Astrocyte of the cerebellum (primary cell): ENCODE measurements at regions not wholly inside any gene's neighbourhood (a gene's known extent, or its start where the extent isn't known, plus 50 kb on each side); places are given as distances from the start of the nearest gene placed in this dataset.
A peak's percentile ranks its signal among the peaks of the same experiment; 100 is the strongest.

Source experiments
- DNase-seq: peaks from one replicate; pipeline ENCODE4 v3.0.0-alpha.2; 2011; ENCODE audit warnings: low read depth
- H3K4me3 ChIP-seq: 2 replicates; pipeline ENCODE4 v1.5.1; 2011; ENCODE audit warnings: mild to moderate bottlenecking, low read depth, low read length, moderate library complexity
- in situ Hi-C: cut with HindIII; loops from 2 replicates; pipeline ENCODE4 v1.10.0; 2017; ENCODE audit warnings: low sequenced_read_pairs
- TF ChIP-seq, protein P1 (sequence below): IDR thresholded peaks from 2 replicates; pipeline ENCODE4 v1.5.1; 2012; ENCODE audit warnings: low read length, low read depth, moderate library complexity, mild to moderate bottlenecking; ENCODE audit errors: missing control alignments

DNA sequence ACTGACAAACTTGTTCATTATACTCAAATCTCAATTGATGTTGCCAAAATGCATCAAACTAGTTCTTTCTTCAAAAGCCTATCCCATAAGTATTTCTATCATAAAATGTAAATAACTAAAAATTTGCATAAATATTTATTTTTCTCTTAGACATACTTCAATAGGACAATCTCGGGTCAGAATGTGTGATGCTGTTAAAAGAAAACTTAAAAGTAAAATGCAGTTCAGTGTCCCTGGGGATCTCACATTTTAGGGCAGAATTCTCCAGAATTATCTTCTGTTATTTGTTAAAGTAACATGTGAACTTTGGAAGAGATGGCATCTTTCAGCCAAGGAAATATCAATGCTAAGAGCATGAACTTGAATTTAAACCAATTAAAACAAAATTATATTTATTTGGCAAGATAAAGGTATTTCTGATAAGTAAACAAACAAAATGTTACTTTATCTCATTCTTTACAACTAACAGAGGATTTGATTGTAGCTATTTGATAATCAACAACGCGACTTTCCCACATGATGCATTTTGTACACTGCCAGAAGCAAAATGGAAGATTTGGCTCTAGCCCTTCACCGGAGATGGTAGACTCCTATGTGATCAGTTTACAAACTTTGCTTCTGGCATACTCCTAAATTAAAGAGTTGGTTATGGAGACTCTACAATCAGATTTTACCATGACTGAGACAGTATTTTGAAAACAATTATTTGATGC is 169.5 kb upstream of the EDNRB start:
- TF ChIP-seq, protein P1, sequence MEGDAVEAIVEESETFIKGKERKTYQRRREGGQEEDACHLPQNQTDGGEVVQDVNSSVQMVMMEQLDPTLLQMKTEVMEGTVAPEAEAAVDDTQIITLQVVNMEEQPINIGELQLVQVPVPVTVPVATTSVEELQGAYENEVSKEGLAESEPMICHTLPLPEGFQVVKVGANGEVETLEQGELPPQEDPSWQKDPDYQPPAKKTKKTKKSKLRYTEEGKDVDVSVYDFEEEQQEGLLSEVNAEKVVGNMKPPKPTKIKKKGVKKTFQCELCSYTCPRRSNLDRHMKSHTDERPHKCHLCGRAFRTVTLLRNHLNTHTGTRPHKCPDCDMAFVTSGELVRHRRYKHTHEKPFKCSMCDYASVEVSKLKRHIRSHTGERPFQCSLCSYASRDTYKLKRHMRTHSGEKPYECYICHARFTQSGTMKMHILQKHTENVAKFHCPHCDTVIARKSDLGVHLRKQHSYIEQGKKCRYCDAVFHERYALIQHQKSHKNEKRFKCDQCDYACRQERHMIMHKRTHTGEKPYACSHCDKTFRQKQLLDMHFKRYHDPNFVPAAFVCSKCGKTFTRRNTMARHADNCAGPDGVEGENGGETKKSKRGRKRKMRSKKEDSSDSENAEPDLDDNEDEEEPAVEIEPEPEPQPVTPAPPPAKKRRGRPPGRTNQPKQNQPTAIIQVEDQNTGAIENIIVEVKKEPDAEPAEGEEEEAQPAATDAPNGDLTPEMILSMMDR: no peak
- no peak for DNase-seq
- in situ Hi-C loops: no loop called here
- no peak overlapping the region for H3K4me3 ChIP-seq

DNA sequence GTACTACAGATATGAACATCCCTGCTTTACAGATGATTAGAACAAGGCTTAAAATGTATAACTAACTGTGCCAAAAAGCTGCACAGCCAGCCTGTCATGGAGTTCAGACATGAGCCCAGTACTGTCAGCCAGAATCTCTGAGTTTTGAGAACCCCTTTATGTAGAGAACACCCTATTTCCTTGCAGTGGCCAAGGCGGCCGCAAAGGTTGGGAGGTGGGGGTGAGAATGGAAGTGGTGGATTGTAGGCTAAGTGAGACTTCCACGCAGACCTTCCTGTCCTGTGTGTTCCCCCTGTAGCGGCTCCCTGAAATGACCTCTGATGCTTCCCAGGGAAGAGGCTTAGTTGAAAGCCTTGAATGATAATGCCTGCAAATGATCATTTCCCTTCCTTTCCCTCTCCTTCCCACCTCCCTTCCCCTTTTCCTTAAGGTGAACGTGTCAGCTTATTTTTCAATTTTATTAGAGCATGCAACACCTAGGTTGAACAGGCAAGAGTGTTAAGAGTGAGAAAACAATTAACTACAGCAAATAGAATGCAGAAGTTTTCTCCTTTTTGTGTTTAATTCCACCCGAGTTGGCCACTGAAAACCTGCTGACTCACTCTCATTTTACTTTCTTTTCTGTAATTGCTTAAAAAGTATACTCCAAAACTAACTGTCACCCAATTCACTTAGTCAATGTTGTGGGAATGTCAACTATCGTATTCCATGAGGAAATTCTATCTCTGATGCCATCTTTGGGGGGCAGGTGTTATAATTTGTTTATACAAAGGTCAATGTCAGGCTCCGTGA is 167.0 kb upstream of the EDNRB start:
- no peak overlapping the region for H3K4me3 ChIP-seq
- in situ Hi-C loops: no loop called here
- TF ChIP-seq, protein P1: no peak
- DNase-seq: no peak

DNA sequence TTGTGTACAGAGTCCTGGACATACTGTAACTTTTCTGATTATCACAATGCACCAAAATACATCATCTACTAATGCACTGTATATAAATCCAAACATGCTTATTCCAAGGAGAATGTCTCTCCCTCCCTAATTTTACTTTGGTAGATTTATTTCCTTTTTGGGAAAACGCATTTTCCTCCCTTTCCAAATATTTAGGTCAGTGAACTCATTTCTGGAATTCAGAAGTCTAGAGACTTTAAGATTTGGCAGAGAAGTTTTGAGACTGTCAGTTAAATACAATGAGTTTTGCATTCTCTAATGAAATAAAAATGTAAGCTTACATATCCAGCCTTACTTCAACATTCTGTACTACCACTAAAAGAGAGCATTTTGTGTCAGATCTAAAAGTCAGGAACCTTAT is 165.8 kb upstream of the EDNRB start:
- TF ChIP-seq, protein P1: no peak
- no peak for DNase-seq
- in situ Hi-C loops: no loop called here
- no peak overlapping the region for H3K4me3 ChIP-seq

DNA sequence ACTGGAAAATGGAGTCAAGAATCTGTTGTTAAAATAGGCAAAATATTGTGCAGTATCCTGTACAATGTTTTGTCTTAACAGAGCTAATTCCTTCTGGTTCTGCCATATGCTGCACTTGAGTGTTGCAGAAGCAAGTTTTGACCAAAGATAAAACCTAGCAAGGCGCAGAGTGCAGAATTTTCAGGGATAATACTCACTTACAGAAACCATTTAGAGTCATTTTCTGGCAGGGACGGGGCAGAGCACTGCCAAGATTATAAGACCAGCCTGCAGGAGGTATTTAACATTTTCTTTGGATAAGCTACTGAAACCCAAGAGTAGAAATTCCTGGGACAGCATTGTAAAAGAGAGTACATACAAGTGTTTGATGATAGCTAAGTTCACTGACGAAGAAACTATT is 159.5 kb upstream of the EDNRB start:
- peak; percentile 13 for DNase-seq
- TF ChIP-seq, protein P1: no peak
- in situ Hi-C loops: no loop called here
- H3K4me3 ChIP-seq: no peak overlapping the region

DNA sequence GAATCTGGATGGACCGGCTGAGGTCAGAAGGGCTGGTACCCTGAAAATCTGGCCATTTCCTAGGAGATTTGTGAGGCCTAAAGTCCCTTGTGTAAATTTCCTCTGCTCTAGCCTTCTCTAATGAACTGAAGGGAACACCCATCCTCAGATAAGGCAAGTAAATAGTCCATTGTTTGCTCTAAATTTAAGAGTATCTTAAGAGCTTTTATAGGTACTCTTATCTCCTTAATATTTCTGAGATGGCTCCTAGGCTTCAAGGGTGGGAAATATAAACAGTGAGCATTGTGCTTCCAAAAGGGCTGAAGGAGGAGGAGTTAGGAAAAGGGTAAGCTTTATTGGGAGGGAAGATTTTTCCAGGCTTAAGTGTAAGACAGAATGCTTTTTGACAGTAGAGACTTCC is 148.7 kb upstream of the EDNRB start:
- in situ Hi-C loops: no loop called here
- TF ChIP-seq, protein P1: no peak
- DNase-seq: no peak
- no peak overlapping the region for H3K4me3 ChIP-seq

DNA sequence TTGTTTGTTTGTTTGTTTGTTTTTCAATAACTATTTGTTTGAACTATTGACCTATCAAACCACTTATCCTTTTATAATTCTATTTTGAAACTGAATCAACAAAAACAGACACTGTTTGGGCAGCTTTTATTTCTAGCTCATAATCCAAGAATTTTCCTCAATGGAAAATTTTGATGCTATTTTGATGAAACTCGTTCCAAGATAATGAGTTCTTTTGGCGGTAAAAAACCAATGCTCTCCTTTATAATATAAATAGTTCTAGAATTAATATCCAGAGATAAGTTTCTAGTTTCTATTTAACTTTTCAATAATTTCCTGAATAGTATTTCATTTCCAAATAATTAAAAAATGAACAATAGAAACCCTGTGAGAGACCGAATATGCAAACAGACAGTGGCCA is 146.5 kb upstream of the EDNRB start:
- in situ Hi-C loops: no loop called here
- TF ChIP-seq, protein P1: no peak
- no peak for DNase-seq
- no peak overlapping the region for H3K4me3 ChIP-seq
